ENCODE measurements at regions not wholly inside any gene's neighbourhood (a gene's known extent, or its start where the extent isn't known, plus 50 kb on each side); places are given as distances from the start of the nearest gene placed in this dataset.
A peak's percentile ranks its signal among the peaks of the same experiment; 100 is the strongest.
"Not testable (repeated sequence)": the region's sequence is repeated elsewhere in the genome, so short reads cannot be mapped to it uniquely, and the experiment has no call there.

GRCh38 chr2:180607514-180608049, 372.8 kb upstream of the UBE2E3 start:
- DNase-seq (ENCODE audit: low read depth, low spot score): no peak

GRCh38 chr2:180604077-180604476, 376.3 kb upstream of the UBE2E3 start:
- DNase-seq (ENCODE audit: low read depth, low spot score): no peak

GRCh38 chr2:180601016-180601415, 379.4 kb upstream of the UBE2E3 start:
- no peak for DNase-seq (ENCODE audit: low read depth, low spot score)

- DNase-seq (ENCODE audit: low read depth, low spot score): no peak
Measured at GRCh38 chr2:180599804-180600203, 380.6 kb upstream of the UBE2E3 start.

GRCh38 chr2:180597179-180597578, 383.2 kb upstream of the UBE2E3 start:
- DNase-seq (ENCODE audit: low read depth, low spot score): no peak

- no peak for DNase-seq (ENCODE audit: low read depth, low spot score)
Measured at GRCh38 chr2:180596453-180596852, 384.0 kb upstream of the UBE2E3 start.

- no peak for DNase-seq (ENCODE audit: low read depth, low spot score)
Measured at GRCh38 chr2:180591947-180592346, 388.5 kb upstream of the UBE2E3 start.

GRCh38 chr2:180591093-180591781, 389.2 kb upstream of the UBE2E3 start:
- DNase-seq (ENCODE audit: low read depth, low spot score): not testable (repeated sequence)

- DNase-seq (ENCODE audit: low read depth, low spot score): no peak
Measured at GRCh38 chr2:180583441-180584140, 396.8 kb upstream of the UBE2E3 start.

- DNase-seq (ENCODE audit: low read depth, low spot score): no peak
Measured at GRCh38 chr2:180579388-180579787, 401.0 kb upstream of the UBE2E3 start.

GRCh38 chr2:180578441-180578840, 402.0 kb upstream of the UBE2E3 start:
- DNase-seq (ENCODE audit: low read depth, low spot score): no peak

- DNase-seq (ENCODE audit: low read depth, low spot score): no peak
Measured at GRCh38 chr2:180577567-180577966, 402.8 kb upstream of the UBE2E3 start.

GRCh38 chr2:180573951-180574350, 406.5 kb upstream of the UBE2E3 start:
- DNase-seq (ENCODE audit: low read depth, low spot score): peak; percentile 59

GRCh38 chr2:180572346-180572745, 408.1 kb upstream of the UBE2E3 start:
- no peak for DNase-seq (ENCODE audit: low read depth, low spot score)

- peak; percentile 62 for DNase-seq (ENCODE audit: low read depth, low spot score)
Measured at GRCh38 chr2:180571559-180571958, 408.8 kb upstream of the UBE2E3 start.

- no peak for DNase-seq (ENCODE audit: low read depth, low spot score)
Measured at GRCh38 chr2:180570864-180571263, 409.5 kb upstream of the UBE2E3 start.

- no peak for DNase-seq (ENCODE audit: low read depth, low spot score)
Measured at GRCh38 chr2:180564051-180564450, 416.4 kb upstream of the UBE2E3 start.

- DNase-seq (ENCODE audit: low read depth, low spot score): no peak
Measured at GRCh38 chr2:180562378-180562777, 418.0 kb upstream of the UBE2E3 start.

GRCh38 chr2:180559771-180560170, 420.6 kb upstream of the UBE2E3 start:
- DNase-seq (ENCODE audit: low read depth, low spot score): no peak

- no peak for DNase-seq (ENCODE audit: low read depth, low spot score)
Measured at GRCh38 chr2:180559038-180559437, 421.4 kb upstream of the UBE2E3 start.

GRCh38 chr2:180555391-180555965, 424.9 kb upstream of the UBE2E3 start:
- DNase-seq (ENCODE audit: low read depth, low spot score): no peak

- DNase-seq (ENCODE audit: low read depth, low spot score): no peak
Measured at GRCh38 chr2:180554330-180554729, 426.1 kb upstream of the UBE2E3 start.

Measured in astrocyte of the hippocampus (primary cell).